Limb (tissue), 2 donors: ENCODE measurements at regions not wholly inside any gene's neighbourhood (a gene's known extent, or its start where the extent isn't known, plus 50 kb on each side); places are given as distances from the start of the nearest gene placed in this dataset.

Source experiments
- DNase-seq, 2 donors: peaks; one replicate each; pipeline ENCODE4 v3.0.0-alpha.2; 2016; ENCODE audit errors: extremely low spot score in 2 of 2

DNA sequence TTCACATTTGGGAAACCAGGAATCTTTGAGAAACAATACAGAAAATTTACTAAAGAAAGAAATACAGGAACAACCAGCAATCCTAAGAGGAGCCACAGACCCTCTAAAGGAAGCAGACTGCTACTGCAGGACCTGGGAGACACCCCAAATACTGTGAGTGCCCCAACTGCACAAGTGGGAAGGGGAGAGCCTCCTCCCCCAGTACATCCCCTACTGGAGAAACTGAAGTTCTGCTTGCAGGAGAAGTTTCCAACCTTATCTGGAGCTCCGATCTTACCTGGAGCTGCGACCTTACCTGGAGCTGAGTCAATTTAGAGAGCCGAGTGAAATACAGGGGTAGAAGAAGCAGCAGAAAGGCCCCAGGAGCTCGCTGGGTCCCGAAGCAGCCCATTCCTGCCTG is 236.4 kb upstream of the SPRY2 start:
- DNase-seq: no peak

DNA sequence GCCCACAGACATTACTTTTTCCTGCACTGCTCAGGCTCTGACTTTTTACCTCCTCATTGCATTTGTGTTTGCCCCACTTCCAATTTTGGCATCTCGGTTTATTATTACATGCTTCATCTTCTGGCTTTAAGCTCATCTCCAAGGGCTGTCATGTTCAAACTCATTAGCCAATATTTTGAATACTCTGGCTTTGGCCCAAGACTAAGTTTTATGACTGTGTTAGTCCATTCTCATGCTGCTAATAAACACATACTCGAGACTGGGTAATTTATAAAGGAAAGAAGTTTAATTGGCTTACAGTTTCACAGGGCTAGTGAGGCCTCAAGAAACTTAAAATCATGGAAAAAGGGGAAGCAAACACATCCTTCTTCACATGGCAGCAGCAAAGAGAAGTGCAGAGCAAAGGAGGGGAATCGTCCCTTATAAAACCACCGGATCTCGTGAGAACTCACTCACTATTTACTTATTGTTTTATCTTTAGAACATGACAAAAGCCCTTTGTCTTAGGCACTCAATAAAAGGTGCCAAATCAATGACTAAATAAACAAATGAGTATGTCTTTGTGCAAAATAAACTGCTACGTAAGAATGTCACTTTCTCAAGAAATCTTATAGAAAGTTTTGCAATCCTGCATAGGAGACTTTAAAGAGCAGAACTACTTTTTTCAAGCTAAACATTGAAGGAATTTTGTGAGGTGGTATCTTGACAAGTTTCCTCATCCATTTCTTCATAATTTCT is 233.4 kb upstream of the SPRY2 start:
- no peak for DNase-seq

DNA sequence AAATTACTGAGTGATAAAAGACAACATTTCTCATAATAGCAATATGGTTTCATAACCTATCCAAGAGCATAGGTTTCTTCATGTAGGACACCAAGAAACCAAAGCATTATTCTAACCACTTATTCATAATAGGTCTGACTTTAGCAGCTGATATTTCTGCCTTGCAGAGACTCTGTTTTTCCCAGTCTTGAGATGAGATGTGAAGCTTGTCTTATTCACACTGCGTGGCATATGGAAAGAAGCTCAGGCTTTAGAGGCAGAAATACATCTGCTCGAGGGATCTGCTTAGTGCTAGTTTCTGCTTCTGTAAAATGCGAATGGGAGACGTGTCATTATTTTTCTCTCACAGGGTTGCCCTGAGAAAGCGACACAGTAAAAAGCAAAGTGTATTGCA is 232.0 kb upstream of the SPRY2 start:
- DNase-seq: no peak

DNA sequence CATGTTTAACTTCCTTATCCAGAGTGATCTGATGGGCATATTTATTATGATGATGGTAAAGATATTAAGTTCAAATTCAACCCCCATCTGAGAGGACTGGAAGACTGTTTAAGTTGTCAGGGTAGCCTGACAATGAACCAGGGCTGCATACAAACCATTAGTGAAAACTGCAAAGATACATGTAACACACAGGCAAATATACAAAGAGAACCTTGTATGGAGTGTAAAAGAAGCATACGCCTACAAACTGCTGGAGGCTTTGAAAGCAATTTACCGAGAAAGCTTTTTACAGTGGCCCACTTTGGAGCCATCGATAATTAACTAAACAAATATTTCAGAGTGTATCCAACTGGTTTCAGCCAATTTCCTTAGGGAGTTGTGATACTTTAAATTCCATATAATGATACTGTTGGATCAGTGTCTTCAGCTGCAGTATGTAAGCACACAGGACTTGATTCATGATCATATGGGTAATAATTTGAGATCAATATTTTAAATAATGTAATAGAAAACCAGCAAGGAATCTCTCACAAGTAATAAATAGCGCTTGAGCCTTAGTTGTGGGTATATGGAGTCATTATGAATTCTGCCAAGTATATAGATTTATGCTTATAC is 231.5 kb upstream of the SPRY2 start:
- no peak for DNase-seq

DNA sequence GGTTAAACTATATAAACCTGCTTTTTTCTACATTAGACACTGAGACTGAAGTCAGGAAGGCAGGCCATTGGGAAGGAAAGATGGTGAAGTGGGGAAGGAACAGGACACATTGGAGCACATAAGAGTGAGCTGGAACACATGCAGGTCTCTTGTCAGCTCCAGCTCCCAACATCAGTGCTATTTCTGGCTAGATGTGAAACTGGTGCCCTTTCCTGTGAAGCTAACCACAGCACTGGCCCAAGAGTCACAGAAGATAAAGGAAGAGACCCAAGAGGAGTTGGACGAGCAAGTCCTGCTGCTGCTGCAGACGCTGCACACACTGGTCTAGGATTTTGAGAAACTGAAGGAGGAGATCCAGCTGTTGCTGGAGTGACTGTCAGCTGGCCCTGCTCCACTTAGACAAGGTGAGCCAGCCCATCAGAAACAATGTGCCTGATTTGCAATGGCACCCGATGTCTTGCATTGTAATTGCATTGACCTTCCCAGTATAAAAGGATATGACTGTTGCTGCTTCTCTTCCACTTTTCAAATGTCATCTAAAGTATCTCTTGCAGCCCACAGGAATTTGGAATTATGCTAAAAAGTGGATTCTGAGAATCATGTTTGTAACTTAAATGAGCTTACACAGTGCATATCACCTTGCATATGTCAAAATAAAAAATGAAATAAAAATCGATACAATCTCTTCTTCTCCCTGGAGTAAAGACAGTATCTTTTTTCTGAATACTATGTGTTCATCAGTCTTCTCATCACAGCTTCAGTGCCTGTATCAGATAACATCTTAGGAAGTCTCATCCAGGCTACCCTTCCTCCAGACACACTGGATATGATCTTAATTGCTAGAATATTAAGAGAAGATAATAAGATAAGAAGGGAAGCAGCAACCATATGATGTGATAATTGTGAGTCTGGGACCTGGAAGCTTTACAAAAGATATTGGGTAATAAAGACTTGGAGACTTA is 230.7 kb upstream of the SPRY2 start:
- no peak for DNase-seq

- DNase-seq: no peak
Measured at GRCh38 chr13:80563439-80563838, 222.5 kb upstream of the SPRY2 start.

DNA sequence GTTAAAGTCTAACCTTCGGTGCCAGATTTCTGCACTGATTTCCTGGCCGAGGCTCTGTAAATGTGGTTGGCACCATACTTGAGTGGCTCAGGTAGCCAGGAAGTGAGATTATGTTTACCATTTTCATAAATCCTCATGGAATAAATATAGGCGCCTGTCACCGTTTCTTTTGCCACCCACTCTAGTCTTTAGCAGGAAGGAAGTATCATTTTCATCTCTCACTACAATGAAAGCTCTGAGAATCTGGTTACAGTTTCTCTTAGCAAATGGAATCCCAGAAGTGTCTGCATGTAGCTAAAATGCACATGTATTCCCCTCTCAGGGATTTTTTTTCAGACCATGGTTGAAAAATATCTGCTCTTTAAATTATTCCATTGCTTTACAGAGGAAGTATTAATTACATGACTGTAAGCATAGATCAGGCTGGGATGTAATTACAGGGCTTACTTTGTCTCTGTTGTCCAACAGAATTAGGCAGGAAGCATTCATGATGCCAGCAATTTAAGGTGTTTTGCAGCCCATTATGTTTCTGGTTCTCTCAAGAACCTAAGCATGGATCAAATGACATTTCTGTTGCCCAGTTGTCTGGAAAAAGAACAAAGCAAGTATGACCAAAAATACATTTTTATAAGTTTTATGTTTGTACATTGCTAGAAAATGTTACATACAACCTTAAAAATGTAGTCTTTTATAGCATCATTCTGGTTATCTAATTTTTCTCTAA is 221.7 kb upstream of the SPRY2 start:
- peak in 1 of 2 donors; percentile 79 for DNase-seq

DNA sequence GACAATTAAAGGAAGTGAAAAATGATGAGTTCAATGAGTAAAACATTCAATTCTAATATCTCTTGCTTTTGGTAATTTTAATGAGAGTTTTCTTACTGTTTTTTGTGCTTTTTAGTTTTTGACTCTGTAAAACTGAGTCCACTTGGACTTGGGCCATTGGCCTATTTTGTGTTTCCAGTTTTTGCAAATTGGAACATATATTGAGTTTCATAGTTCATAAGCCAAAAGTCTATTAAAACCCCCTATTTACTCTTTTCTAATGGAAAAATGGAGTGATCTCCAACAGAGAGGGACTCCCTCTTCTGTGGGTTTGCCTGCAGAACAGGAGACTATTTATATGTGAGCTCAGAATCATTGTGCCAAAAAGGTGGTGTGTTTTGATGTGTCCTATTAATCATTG is 219.7 kb upstream of the SPRY2 start:
- DNase-seq: no peak

- DNase-seq: no peak
Measured at GRCh38 chr13:80559944-80560343, 219.0 kb upstream of the SPRY2 start.

GRCh38 chr13:80558074-80558473 is 217.1 kb upstream of the SPRY2 start:
- no peak for DNase-seq

DNA sequence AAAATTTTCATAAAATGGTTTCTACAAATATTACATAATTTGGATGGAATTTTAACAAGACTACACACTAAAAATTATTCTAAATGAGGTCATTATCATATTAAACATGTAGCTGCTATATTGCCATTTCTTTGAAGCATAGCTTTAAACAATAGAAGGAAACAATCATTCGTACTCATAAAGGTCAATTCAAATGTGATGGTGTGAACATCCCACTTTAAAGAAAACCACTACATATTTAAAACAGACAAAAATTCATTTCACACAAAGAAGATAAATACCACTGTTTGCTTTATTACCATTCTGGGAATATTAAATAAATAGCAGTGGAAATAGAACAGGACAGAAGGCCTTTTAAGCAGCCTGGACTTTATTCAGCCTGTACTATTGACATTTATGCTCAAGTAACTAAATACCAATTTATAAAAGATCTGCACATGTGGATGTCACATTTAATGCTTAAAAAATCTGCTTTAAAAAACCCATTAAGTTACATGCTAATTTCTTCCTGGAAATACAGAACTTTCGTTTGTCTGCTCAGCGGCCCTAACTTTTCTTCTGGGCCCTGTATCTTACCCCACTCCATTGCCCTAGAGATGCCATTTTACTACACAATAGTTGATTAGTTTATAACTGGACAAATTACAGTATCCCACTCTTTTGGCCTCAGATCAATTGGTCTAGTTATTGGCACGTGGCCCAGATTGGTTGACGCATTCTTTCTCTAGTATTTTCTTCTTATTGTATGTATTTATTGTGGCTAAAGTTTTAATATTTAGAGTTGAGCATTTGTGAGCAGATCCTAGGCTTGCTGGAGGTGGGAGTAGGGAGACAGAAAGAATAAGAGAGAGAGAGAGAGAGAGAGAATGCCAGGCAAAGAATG is 215.1 kb upstream of the SPRY2 start:
- DNase-seq: no peak

- DNase-seq: no peak
Measured at GRCh38 chr13:80552851-80553440, 212.0 kb upstream of the SPRY2 start.

- DNase-seq: peak in 1 of 2 donors; percentile 67
Measured at GRCh38 chr13:80551650-80552497, 210.9 kb upstream of the SPRY2 start.

DNA sequence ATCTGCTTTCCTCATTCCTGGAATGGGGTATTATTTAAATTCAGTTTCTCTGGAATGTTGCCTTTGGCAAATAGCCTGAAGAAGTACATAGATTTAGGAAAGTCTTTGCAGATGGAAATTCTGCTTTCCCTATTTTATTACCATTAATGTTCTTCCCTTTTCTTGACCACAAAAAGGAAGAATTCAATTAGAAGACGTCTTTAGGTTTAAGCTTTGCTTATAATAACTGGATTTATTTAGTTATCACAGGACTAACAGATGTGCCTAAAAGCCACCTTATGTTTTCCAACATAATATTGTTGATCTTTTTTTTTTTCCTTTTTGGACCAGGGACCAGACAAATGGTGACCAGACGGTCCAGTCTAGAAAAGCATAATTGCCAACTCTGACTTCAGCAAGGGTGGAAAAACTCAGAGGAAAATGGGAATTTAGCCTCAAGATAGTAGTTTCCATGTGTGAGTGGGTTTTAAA is 210.1 kb upstream of the SPRY2 start:
- peak in 1 of 2 donors; percentile 85 for DNase-seq

GRCh38 chr13:80548915-80549314 is 208.0 kb upstream of the SPRY2 start:
- DNase-seq: no peak

GRCh38 chr13:80547885-80548825 is 207.2 kb upstream of the SPRY2 start:
- DNase-seq: no peak

- DNase-seq: no peak
Measured at GRCh38 chr13:80547341-80547740, 206.4 kb upstream of the SPRY2 start.

- DNase-seq: no peak
Measured at GRCh38 chr13:80533175-80533574, 192.2 kb upstream of the SPRY2 start.
